ENCODE measurements at regions not wholly inside any gene's neighbourhood (a gene's known extent, or its start where the extent isn't known, plus 50 kb on each side); places are given as distances from the start of the nearest gene placed in this dataset.

- TF ChIP-seq POLR2AphosphoS5 (IDR thresholded peaks at IDR 0.05): no peak
- TF ChIP-seq, protein P1, sequence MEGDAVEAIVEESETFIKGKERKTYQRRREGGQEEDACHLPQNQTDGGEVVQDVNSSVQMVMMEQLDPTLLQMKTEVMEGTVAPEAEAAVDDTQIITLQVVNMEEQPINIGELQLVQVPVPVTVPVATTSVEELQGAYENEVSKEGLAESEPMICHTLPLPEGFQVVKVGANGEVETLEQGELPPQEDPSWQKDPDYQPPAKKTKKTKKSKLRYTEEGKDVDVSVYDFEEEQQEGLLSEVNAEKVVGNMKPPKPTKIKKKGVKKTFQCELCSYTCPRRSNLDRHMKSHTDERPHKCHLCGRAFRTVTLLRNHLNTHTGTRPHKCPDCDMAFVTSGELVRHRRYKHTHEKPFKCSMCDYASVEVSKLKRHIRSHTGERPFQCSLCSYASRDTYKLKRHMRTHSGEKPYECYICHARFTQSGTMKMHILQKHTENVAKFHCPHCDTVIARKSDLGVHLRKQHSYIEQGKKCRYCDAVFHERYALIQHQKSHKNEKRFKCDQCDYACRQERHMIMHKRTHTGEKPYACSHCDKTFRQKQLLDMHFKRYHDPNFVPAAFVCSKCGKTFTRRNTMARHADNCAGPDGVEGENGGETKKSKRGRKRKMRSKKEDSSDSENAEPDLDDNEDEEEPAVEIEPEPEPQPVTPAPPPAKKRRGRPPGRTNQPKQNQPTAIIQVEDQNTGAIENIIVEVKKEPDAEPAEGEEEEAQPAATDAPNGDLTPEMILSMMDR (IDR thresholded peaks at IDR 0.05): no peak
Measured at GRCh38 chr3:177482048-177482691, 284.9 kb upstream of the TBL1XR1 start.
